ENCODE measurements at regions not wholly inside any gene's neighbourhood (a gene's known extent, or its start where the extent isn't known, plus 50 kb on each side); places are given as distances from the start of the nearest gene placed in this dataset.

DNA sequence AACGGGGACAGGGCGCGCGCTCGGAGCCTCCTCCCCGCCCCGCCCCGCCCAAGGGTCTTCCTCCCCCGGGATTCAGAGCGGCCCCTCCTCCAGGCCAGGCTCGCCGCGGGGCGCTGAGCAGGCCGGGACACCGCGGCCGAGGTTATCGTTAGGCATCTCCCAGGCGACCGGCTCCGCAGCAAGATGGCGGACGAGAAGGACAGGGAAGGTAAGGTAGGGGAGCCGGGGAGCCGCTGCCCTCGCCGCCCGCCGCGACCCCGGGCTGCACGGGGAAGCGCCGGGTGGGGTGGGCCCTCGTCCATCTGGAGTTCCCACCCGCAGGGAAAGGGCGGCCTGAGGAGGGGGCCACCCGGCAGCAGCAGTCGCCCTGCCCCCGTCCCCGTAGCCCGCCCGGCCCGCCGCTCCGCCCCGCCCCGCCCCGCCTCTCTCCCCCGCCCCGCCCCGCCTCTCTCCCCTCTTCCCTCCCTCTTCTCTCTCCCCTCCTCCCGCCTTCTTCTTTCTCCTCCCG is 105.9 kb upstream of the HNRNPU start:
- DNase-seq = no peak

DNA sequence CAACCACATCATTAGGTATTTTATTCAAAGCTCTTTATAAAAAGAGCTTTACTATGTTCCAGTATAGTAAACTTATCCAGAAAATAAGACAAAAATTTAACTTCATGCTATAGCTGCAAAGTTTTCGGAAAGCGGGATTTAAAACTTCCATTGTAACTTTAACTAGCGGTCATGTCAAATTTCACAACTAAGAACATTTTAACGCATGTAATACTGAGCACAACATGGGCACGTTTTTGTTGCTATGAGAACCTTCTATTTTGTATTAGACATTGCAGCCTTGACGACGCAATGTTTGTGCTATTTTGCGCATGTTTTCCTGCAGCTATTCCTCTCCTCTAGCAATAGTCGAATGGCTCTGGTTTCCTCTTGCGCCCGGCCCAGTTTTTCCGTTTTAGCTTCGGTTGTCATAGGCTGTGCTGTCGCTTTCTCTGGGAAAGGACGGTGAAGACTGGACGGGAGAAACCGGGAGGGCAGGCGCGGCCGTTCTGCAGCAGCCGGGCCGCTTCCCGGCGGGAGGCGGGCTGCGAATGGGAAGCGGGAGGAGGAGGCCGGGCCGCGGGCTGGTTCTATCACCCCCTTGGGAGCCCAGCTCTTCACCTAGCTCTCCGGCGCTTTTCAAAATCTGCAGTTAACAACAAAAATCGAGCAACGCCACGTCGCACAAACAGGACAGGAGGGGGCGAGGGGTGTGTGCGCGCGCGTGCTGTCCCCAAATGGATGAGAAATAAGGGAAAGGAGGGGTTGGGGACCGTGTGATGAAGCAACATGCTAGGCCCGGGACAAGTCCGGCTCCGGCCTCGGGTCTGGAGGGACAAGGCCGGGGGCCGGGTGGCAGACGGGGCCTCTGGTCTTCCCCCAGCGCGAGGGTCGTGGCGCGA is 105.3 kb upstream of the HNRNPU start:
- peak; percentile 69 for DNase-seq

DNA sequence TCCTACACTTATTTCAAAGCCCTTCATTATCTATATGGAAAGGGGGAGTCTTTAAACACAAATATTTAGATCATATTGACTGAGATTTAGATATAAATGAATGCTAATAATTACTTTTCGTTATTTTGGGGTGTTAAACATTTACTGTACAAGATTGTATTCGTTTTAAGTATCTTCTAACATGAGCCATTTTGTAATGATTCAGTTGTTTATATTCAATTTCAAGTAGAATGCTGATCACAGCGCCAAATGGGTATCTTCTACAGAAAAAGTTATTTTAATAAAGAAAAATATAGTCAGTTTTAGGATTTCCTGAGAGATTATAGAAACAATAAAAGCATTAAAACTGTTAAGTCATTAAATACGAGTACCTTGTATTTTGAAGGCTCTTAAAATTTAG is 104.5 kb upstream of the HNRNPU start:
- DNase-seq = no peak

DNA sequence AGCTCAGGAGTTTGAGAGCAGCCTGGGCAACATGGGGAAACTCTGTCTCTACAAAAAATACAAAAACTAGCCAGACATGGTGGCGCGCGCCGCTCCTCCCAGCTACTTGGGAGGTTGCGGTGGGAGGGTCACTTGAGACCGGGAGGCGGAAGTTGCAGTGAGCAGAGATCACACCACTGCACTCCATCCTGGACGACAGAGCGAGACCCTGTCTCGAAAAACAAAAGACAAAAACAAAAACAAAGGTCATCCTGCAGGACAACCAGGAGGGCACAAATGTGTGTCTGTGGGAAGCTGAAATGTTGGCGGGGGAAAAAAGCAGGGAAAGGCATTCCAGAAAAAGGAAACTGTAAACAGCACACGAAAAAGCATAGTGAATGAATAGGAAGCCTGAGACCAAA is 104.1 kb upstream of the HNRNPU start:
- DNase-seq = no peak

DNA sequence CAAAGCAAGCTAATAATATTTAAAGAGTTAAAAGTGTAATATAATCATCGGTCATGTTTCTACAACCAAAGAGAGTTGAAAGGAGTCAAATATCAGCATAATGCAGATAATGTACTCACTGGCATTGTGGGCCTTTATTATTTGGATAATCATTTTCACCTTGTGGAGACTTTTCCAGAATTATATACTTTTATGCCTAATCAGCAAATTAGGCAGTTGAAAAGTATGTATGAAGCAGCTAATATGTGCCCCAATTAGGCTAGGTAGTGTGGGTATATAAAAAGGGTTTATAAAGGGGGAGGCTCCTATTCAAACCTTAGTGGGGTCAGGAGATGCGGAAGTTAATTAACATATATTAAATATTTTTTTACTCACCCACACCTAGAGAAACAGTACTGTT is 102.8 kb upstream of the HNRNPU start:
- DNase-seq = no peak

DNA sequence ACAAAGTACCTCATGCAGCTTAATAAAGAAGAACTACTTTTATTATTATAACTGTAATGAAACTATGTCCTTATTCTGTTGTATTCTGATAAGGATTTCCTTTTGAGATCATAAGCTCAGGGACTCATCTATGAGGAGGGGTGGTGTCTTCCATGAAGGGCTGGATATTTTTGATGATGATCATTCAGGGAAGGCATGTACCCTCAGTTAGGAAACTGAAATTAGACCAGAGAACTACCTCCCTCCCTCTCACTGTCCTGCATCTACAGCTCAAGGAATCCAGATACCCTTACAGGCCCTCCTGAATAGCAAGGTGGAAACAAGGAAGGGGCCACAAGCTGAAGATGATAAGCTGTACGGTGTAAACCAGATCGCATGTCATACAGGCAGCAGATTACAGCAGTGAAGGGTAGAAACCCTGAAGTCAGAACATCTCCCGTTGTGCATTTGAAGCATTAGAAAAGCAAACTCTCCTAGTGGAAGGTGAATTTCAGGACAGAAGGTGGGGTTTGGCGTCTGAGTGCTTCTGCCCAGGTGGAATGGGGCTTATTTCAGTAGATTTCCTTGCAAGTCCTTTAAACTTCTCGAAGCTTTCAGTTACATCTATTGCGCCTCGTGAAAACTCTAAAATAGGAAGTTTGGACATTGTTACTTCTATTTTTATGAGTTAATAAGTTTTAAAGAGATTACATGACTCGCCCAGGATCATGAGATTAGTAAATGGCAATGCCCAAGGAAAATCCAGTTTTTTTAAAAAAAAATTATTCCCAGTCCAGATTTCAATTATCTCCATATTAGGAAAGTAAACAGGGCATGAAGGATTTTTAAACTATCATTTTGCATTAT is 101.1 kb upstream of the HNRNPU start:
- DNase-seq = no peak

DNA sequence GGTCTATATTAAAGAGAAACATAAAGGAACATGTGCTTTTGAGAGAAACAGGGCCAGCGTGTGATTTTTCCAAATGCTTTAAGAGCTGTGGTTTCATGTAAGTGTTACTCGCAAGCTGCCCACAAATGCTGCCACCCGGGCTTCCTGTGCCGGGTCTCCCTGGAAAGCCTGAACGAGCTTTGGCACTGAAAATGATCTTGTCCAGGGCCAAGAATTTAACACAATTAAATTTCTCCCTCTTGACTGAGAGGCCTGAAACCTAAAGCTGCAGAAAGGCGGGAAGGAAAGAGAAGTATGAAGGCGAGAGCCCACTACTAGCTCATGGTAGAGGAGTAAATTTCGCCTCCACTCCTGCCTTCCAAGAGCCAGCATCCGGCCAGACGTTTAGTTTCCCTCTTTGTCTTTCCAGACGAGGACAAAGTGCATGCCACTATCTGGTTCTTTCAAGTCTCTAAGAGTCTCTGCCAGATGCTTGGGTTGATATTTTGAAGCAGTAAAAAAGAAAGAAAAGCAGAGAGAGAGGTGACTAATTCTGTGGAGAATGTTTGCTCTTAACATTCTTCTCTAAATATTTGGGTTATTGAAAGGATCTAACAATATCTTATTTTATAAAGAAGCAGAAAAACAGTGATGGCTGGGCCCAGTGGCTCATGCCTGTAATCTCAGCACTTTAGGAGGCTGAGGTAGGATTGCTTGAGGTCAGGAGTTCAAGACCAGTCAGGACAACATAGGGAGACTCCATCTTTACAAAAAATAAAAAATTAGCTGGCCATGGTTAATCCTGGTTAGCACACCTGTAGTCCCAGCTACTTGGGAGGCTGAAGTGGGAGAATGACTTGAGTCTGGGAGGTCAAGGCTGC is 100.0 kb upstream of the HNRNPU start:
- DNase-seq = peak; percentile 24

DNA sequence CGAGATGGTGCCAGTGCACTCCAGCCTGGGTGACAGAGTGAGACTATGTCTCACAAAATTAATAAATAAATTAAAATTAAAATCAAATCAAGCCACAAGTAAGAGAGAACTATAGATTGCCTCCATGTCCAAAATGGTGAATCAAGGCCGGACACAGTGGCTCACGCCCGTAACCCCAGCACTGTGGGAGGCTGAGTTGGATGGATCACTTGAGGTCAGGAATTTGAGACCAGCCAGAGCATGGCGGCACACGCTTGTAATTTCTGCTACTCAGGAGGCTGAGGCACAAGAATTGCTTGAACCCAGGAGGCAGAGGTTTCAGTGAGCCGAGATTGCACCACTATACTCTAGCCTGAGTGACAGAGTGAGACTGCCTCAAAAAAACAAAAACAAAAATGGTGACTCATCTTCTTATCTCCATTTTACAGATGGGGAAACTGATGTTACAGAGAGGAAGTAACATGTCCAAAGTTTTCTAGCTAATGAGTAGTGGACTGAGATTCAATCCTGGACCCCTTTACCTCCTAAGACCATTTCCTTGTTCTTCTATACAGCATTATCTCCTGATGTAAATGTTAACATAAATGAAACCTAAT is 99.0 kb upstream of the HNRNPU start:
- no peak for DNase-seq

DNA sequence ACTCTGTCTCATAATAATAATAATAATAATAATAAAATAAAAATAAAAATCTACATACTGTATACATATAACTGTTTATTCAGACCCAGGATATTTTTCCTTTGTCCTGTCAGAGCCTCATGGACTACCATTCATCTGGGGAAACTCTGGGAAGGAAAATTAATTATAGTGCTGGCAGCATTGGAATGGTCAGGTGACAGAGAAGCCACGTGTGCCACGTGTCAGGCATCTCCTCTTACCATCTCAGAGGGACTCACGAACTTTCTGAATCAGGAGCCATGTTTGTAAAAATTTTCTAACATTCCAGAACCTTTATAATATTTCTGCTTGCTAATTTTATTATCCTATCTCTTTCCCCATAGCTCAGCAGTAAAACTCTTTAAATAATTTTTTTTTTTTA is 97.8 kb upstream of the HNRNPU start:
- DNase-seq = no peak

DNA sequence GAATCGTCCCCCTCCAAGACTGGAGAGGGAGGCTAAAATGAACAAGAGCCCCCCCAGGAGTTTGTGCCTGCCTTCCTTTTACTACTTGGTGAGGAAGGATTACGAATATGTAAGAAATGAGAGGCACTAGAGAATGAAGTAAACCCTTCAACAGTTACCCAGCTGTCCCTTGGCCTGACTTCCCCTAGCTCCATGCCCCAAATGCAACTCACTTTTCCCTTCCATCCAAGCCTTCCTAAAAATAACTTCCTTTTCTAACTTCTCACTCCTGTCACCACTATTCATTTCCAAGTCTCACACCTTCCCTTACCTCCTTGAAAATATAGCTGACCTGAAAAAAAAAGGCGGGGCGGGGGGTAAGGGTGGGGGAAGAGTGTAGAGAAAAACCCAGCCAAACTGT is 96.6 kb upstream of the HNRNPU start:
- DNase-seq = no peak

DNA sequence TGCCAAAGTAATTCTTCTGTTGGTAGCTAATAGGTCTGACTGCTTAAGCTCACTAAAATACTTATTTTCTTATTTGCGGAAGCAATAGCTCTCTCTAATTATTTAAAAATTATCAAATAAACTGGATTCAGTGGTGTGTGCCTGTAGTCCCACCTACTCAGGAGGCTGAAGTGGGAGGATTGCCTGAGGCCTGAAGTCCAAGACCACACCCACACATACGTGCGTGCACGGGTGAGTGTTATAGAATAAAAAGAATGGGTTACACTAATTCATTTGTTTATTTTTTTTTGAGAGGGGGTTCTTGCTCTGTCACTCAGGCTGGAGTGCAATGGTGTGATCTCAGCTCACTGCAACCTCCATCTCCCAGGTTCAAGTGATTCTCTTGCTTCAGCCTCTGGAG is 94.2 kb upstream of the HNRNPU start:
- DNase-seq = no peak

DNA sequence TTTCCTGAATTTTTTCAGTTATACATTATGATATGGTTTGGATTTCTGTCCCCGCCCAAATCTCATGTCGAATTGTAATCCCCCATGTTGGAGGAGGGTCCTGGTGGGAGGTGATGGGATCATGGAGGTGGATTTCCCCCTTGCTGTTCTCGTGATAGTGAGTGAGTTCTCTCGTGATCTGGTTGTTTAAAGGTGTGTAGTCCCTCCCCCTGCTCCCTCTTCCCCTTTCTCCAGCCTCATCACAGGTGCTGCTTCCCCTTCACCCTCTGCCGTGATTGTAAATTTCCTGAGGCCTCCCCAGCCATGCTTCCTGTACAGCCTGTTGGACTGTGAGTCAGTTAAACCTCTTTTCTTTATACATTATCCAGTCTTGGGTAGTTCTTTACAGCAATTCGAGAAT is 93.2 kb upstream of the HNRNPU start:
- no peak for DNase-seq

DNA sequence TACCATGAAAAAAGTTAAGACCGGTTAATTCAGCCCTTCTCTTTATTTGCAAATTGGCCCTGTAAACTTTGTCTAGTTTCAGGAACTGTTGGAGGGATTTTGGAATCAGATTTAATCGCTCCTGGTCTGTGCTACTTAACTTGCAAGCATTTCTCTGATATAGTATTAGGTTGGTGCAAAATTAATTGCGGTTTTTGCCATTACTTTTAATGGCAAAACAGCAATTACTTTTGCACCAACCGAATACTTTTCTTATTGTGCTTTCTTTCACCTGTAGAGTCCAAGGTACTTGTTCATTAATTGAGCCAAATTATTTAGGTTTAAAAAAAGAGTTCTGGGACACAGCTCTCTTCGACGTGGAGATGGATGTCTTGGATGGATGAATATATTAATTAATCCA is 92.8 kb upstream of the HNRNPU start:
- no peak for DNase-seq

DNA sequence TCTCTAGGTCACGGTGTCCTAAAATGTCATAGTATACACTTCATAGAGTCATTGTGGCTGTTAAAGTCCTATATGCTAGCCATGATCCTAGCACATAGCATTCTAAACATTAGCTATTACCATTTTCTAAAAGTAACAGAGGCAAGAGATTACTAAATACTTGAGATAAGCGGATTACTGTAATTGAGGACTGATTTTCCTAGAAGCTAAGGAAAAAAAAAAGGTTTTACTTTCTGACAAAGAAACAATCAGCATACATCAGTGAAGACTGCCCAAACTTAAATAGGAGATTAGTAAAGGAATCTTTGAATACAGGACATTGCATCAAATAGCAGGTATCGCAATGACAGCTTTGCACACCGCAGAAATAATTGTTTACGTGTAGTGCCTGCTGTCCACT is 91.3 kb upstream of the HNRNPU start:
- DNase-seq = no peak

DNA sequence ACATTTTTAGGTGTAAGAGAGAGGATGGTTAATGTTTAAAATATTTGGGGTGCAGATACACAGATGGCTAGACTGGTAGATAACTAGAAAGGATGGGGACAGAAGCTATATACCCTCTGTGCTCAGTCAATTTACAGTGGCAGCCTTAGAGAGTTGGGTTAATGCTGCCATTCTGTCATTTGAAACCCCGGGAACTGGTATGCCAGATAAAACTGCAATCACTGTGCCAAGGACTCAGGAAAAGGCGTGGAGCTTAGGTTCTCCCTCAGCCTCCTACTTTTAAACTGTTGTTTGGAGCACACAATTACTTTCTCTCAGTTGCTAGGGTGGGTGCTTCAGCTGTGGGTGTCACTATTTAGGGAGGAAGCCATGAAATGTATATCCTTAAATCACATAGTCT is 90.0 kb upstream of the HNRNPU start:
- DNase-seq = no peak

DNA sequence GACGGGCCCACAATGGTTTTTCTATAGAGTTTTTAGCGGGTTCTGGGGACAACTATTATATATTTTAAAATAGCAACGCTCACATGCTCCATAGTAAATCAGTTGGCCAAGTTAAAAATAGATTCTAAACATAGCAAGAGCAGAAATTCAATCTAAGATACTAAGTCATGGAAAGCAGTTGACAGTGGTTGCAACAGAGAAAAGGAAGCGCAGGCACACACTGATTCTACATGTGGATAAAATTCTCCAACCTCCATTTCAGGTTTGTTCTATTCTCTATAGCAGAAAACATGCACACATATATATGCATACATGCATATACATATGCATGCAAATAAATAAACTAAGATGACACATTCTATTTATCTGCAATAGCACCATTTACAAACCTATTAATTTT is 89.6 kb upstream of the HNRNPU start:
- DNase-seq = no peak

DNA sequence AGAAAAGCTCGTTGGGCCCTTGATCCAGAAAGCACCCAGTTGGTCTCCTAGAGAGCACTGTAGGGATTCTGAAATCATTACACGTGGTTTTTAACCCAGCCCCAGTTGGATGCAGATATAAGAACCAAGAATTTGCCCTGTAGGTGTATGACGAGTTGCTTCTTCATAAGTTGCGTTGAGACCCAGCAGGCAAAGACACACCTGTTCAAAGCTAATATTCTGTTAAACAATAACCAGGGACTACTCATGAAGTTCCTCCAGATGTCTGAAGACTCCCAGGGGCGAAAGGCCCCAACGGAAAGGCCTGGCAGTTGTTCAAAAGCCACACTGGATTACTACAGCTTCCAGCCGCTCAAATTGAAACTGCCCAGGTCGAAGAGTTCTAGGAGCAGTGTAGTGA is 88.6 kb upstream of the HNRNPU start:
- DNase-seq = no peak

DNA sequence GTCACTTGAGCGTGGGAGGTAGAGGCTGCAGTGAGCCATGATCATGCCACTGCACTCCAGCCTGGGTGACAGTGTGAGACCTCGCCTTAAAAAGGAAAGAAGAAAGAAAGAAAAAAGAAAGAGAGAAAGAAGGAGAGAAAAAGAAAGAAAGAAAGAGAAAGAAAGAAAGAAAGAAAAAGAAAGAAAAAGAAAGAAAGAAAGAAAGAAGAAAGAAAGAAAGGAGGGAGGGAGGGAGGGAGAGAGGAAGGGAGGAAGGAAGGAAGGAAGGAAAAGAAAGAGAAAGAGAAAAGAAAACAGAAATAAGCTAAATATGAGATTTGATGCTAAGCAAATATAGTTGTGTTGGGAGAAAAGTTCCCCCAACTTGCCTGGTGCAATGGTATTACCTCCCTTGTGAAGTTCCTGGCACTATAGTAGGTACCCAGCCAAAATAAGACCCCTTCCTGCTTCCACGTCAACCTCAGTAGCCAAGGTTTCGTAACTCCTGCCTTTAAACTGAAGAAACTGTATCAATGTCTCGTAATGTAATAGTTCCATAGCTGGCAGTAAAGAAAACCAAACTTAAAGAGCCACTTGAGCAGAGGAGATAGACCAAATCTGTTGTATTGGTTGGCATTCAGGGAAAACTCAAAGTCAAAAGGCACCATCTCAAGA is 88.1 kb upstream of the HNRNPU start:
- DNase-seq = no peak

DNA sequence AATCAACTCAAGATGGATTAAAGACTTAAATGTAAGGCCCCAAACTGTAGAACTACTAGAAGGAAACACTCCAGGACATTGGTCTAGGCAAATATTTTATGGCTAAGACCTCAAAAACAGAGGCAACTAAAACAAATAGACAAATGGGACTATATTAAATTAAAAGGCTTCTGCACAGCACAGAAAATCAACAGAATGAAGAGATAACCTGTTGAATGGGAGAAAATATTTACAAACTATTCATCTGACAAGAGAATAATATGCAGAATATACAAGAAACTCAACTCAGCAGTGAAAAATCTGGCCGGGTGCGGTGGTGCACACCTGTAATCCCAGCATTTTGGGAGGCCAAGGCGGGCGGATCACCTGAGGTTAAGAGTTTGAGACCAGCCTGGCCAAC is 84.1 kb upstream of the HNRNPU start:
- DNase-seq = no peak

DNA sequence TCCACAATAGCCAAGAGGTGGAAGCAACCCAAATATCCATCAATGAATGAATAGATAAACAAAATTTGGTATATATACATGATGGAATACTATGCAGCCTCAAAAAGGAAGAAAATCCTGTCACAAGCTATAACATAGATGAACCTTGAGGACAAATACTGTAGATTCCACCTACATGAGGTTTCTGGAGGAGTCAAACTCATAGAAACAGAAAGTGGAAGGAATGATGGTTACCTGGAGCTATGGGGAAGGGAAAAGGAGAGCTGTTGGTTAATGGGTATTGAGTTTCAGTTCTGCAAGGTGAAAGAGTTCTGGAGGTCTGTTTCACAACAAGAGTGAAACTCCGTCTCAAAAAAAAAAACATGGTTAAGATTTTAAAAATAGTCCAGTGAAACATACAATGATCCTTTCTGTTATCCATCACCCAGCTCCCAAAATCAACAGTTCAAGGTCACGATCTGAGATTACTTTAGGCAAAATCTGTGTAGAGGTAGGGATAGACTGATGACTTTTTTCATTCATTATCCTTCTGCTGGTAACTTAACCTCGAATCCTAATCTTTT is 80.8 kb upstream of the HNRNPU start:
- DNase-seq = no peak

DNA sequence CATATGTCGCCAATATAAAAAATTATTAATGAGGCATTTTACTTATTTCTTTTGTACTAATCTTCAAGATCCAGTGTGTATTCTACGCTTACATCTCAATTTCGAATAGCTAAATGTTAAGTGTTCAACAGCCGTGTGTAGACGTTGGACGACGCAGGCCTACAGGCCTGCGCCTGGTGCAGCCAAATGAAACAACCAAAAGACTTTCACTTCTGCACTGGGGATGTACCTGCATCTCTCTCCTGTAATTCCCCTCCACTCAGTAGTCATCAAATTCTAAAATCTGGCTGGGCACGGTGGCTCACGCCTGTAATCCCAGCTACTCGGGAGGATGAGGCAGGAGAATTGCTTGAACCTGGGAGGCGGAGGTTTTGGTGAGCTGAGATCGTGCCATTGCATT is 76.8 kb upstream of the HNRNPU start:
- DNase-seq = no peak

DNA sequence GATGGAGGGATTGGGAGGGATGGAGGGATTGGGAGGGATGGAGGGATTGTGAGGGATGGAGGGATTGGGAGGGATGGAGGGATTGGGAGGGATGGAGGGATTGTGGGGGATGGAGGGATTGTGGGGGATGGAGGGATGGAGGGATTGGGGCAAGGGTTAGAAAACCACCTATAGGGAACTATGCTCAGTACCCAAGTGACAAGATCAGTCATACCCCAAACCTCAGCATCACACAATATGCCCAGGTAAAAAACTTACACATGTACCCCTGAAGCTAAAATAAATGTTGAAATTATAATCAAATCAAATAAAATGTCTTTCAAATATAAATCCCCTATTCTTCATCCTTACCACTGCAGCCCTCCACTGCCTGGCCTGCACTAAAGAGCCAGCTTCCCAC is 72.8 kb upstream of the HNRNPU start:
- no peak for DNase-seq
